HG02763 (cell line): ENCODE measurements at regions not wholly inside any gene's neighbourhood (a gene's known extent, or its start where the extent isn't known, plus 50 kb on each side); places are given as distances from the start of the nearest gene placed in this dataset.

Source experiments
- ATAC-seq: cut with Tn5 transposase; IDR thresholded peaks from one replicate; pipeline ENCODE4 v1.9.1; 2021; ENCODE audit warnings: mild to moderate bottlenecking, moderate library complexity; ENCODE audit not compliant: unreplicated experiment

GRCh38 chr5:56520986-56521730 is 288.0 kb upstream of the ANKRD55 start:
- no peak for ATAC-seq

- ATAC-seq = no peak
Observed at GRCh38 chr5:56518820-56519219, 285.7 kb upstream of the ANKRD55 start.

DNA sequence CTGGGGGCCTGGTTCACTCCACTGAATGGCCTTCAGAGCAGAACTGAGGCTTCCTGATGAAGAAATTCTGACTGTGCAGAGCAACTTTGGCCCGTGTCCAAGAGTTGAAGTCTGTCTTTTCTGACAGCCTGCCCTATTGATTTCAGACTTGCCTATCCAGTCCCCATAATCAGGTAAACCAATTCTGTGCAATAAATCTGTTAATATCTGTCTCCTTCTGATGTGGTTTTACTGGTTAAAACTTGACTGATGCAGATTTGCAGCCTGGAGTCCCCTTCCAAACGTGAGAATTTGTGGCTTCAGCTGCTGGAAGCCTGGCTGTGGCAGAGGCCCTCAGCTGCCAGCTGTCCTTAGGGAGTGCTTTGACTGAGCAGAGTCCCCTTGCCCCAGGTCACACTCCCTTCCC is 283.9 kb upstream of the ANKRD55 start:
- ATAC-seq = no peak

- ATAC-seq = no peak
Observed at GRCh38 chr5:56516441-56516840, 283.3 kb upstream of the ANKRD55 start.

- no peak for ATAC-seq
Observed at GRCh38 chr5:56516035-56516434, 282.9 kb upstream of the ANKRD55 start.

- no peak for ATAC-seq
Observed at GRCh38 chr5:56515011-56515410, 281.9 kb upstream of the ANKRD55 start.

- ATAC-seq = no peak
Observed at GRCh38 chr5:56514245-56514644, 281.1 kb upstream of the ANKRD55 start.

- no peak for ATAC-seq
Observed at GRCh38 chr5:56513141-56513540, 280.0 kb upstream of the ANKRD55 start.

- no peak for ATAC-seq
Observed at GRCh38 chr5:56512313-56512996, 279.3 kb upstream of the ANKRD55 start.

GRCh38 chr5:56511326-56511841 is 278.3 kb upstream of the ANKRD55 start:
- no peak for ATAC-seq

- ATAC-seq = no peak
Observed at GRCh38 chr5:56508249-56508648, 275.1 kb upstream of the ANKRD55 start.

DNA sequence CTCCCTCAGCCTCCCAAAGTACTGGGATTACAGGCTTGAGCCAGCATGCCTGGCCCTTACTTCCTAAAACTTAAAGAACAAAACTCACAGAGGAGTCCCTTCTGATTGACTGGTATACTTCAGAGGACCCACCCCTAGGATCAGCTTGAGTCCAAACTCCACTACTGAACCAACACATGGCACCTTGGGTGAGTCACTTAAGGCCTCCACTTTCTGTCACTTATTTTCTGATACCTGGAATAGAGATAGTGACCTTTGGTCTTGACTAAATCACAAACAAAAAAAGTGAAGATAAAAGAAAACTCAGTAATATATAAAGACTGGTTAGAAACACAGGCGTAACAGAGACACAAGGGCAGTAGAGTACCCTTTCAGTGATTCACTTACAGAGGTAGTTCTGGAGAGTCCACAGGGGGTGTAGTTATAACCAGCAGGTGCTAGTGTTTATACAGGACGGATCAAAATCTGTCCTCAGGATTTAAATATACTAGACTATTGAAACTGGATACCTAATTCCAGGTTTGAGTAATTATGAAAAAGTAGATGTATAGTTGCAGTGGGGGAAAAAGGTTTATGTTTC is 274.3 kb upstream of the ANKRD55 start:
- ATAC-seq = no peak

DNA sequence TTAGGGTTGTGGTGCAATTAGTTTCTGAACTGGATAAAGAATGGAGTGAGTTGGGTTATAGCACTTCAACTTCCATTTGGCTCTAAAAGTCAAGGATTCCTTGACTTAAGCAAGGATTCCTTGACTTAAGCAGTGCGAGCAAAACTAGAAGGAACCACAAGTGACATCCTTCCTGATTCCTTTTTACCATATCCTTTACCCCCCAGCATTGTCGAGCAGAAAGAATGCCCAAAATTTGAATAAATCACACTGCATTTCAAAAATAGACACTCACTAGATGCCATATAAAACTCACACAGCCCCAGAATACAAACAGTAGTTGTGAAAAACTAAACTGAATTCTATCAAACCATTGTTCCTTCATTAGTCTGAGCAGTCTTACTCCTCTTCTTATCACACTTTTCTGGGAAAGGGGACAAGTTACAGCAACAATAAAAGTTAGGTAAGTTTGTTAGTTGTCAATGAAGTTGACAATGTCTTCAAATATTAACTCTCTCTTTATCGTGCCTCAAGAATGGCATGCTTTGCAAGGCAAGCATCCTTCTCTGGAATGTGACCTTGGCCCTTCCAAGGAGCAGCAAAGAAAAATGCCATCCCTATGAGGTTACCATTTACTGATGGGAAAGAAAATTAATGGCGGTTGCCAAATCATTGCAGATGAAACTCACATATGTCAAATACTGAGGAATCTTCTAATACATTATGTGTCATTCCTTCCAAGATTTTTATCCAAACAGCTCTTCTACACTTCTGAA is 273.3 kb upstream of the ANKRD55 start:
- ATAC-seq = no peak

GRCh38 chr5:56503929-56504328 is 270.8 kb upstream of the ANKRD55 start:
- ATAC-seq = no peak

DNA sequence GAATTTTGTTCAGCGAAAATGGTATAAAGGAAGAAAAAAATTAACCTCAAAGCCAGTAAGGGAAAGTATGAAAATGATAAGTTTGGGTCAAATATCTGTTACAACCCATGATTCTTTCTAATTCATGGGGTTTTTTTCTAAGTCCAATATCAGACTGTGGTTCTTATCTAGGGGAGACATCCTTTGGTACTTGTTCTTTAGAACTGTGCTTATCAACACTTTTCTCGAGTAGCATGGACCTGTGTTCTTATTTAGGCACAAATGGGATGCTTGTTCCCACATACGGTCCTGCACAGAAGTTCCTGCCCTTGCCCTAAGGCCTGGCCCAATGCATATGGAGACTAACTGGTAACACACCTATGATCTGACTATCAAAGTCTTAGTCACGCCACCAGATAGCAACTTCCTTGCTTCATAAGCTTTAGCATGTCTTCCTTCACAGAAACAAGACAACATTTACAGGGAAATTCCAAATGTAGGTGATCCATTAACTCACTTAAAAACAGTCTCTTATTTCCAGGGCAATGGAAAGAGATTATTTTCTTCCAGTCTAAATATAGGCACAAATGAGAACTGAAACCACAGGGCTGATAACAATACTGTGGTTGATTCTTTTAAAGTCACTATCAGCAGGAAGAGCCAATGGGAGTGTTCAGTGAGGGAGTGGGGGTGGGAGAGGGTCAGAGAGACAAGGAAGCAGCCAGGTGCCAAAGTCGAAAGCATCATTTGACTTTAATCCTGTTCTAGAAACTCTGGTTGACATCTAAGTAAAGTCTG is 268.8 kb upstream of the ANKRD55 start:
- no peak for ATAC-seq

DNA sequence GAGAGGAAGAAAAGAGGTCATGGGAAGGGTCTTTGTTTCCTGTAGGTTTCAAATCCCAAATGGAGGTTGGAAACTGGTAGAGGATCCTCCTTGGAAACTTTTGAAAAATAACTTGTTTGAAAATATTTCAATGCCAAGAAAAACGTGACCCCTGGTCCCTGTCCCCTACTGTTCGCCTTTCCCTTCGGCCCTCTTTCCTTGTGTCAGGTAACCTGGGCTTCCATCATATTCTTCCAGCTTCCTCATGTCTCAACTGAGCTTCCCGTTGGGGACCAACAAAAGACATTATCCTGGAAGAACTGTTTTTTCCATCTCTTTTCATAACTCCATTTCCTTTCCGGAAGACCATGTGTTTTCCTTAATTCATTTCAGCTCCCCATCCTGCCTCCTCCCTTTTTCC is 266.8 kb upstream of the ANKRD55 start:
- ATAC-seq = no peak

DNA sequence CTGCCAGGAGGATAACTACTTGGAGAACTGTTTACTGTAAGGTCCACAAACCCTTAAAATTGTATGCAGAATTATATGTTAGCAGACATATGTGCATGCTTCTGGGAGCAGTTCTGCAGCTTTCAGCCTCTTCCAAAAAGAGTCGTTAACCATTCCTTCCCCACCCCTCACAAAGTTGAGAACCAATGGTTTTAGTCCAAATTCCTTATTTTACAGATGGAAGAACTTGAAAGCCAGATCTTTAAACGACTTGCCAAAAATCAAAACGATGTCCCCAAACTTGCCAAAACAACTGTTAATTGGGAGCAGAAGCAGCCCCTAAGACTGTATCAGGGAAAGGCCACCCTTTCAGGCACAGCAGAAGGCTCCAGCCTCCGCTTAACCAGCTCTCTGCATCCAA is 266.4 kb upstream of the ANKRD55 start:
- ATAC-seq = no peak

- ATAC-seq = no peak
Observed at GRCh38 chr5:56498759-56499395, 265.7 kb upstream of the ANKRD55 start.

DNA sequence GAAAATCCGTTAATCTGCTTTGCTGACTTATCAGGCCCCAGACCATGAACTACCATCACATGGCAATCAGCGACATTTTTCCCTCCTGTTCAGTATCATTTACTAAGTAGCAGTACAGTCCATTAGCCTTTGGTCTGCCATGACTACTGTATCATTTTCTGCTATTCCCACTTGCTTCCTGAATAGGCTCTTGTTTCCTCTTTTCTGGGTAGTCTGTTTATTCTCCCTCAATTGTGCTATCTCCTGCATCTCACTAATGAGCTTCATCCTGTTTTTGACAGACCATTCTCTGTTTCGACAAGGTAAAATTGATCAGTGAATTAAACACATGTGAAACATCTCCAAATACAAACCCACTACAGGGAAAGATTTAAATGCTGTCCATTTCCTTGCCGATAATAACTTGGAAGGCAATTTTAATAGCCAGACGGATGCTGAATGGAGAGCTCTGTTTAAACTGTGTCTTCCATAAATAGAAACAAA is 263.5 kb upstream of the ANKRD55 start:
- ATAC-seq = no peak

GRCh38 chr5:56494300-56494731 is 261.2 kb upstream of the ANKRD55 start:
- no peak for ATAC-seq
